ENCODE measurements at regions not wholly inside any gene's neighbourhood (a gene's known extent, or its start where the extent isn't known, plus 50 kb on each side); places are given as distances from the start of the nearest gene placed in this dataset.
"Not testable (repeated sequence)": the region's sequence is repeated elsewhere in the genome, so short reads cannot be mapped to it uniquely, and the experiment has no call there.

GRCh38 chr12:53868511-53868986 is 70.1 kb upstream of the HOXC13 start:
- TF ChIP-seq CTCF (conservative IDR thresholded peaks at IDR 0.05; ENCODE audit: low read length): no peak
- no peak for DNase-seq (ENCODE audit: low read depth)
- H3K4me3 ChIP-seq (ENCODE audit: low read length): no peak overlapping the region

- TF ChIP-seq CTCF (conservative IDR thresholded peaks at IDR 0.05; ENCODE audit: low read length): no peak
- DNase-seq (ENCODE audit: low read depth): no peak
- H3K4me3 ChIP-seq (ENCODE audit: low read length): no peak overlapping the region
Measured at GRCh38 chr12:53869500-53869899, 69.1 kb upstream of the HOXC13 start.

- H3K4me3 ChIP-seq (ENCODE audit: low read length): no peak overlapping the region
- TF ChIP-seq CTCF (conservative IDR thresholded peaks at IDR 0.05; ENCODE audit: low read length): no peak
- no peak for DNase-seq (ENCODE audit: low read depth)
Measured at GRCh38 chr12:53870117-53870516, 68.5 kb upstream of the HOXC13 start.

GRCh38 chr12:53871367-53871766 is 67.3 kb upstream of the HOXC13 start:
- H3K4me3 ChIP-seq (ENCODE audit: low read length): no peak overlapping the region
- no peak for TF ChIP-seq CTCF (conservative IDR thresholded peaks at IDR 0.05; ENCODE audit: low read length)
- DNase-seq (ENCODE audit: low read depth): no peak

- no peak overlapping the region for H3K4me3 ChIP-seq (ENCODE audit: low read length)
- DNase-seq (ENCODE audit: low read depth): no peak
- TF ChIP-seq CTCF (conservative IDR thresholded peaks at IDR 0.05; ENCODE audit: low read length): no peak
Measured at GRCh38 chr12:53872367-53872766, 66.3 kb upstream of the HOXC13 start.

GRCh38 chr12:53877961-53878360 is 60.7 kb upstream of the HOXC13 start:
- H3K4me3 ChIP-seq (ENCODE audit: low read length); DNase-seq (ENCODE audit: low read depth): not testable (repeated sequence)

GRCh38 chr12:53887006-53887405 is 51.6 kb upstream of the HOXC13 start:
- no peak for DNase-seq (ENCODE audit: low read depth)
- no peak overlapping the region for H3K4me3 ChIP-seq (ENCODE audit: low read length)
- no peak for TF ChIP-seq CTCF (conservative IDR thresholded peaks at IDR 0.05; ENCODE audit: low read length)

GRCh38 chr12:53887881-53888280 is 50.8 kb upstream of the HOXC13 start:
- no peak overlapping the region for H3K4me3 ChIP-seq (ENCODE audit: low read length)
- DNase-seq (ENCODE audit: low read depth): no peak
- TF ChIP-seq CTCF (conservative IDR thresholded peaks at IDR 0.05; ENCODE audit: low read length): no peak
